ENCODE measurements at regions not wholly inside any gene's neighbourhood (a gene's known extent, or its start where the extent isn't known, plus 50 kb on each side); places are given as distances from the start of the nearest gene placed in this dataset.

DNA sequence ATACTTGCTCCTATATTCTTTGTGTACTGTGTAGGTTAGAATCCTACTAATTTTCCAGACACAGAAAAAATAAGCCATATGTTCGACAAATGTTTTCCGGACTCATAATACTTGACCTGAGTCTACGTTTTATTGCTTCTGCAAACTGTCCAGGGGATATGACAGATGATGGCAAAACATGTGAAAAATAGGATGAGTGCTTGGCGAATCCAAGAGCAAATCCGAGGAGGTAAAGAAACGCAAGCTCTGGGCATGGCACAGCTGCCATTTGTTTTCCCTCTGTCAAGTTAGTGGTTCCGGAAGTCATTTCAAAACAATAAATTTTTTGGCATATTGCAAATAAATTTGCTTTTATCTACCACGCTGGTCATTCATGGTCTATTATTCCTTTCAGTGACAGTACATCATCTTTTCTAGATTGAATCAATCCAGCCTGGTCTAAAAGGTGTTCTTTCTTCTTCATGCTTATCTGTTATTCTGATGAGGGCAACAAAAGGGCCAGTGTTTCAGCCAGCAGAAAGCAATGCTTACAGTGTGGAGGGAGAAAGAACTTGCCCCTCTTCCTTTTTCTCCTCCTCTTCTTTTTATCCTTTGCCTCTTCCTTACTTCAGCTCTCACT lies 476.1 kb upstream of the SOX11 start:
- intact Hi-C loops (cut with micrococcal nuclease; ENCODE audit: unreplicated experiment) = no loop called here
- no peaks in the 10 kb centered on the region for H3K79me2 ChIP-seq (ENCODE audit: control insufficient read depth, insufficient read depth, low read length)
- no peak overlapping the region for H3K27ac ChIP-seq (ENCODE audit: control insufficient read depth, insufficient read depth)
- H3K4me1 ChIP-seq (ENCODE audit: control insufficient read depth, insufficient read depth, low read length) = no peaks in the 10 kb centered on the region
- no peaks in the 10 kb centered on the region for H3K9me3 ChIP-seq (replicated peaks; ENCODE audit: control insufficient read depth, insufficient read depth, low read length)
- no peak overlapping the region for H3K4me3 ChIP-seq
- CTCF ChIA-PET = no interaction called here
- H2AFZ ChIP-seq (ENCODE audit: control insufficient read depth, low read depth, low read length) = no peak overlapping the region
- H3K9ac ChIP-seq (ENCODE audit: control insufficient read depth, insufficient read depth, low read length) = no peak overlapping the region
- DNase-seq (ENCODE audit: low read depth, low spot score) (no peak), ATAC-seq (no peak), FAIRE-seq (no peak)
- no peaks in the 10 kb centered on the region for H3K36me3 ChIP-seq (ENCODE audit: control insufficient read depth in 2 of 2, insufficient read depth in 2 of 2, low read length in 1 of 2)
- no peak for TF ChIP-seq BRCA1 (IDR thresholded peaks at IDR 0.05; ENCODE audit: low read depth, low read length)
- TF ChIP-seq USF2 (IDR thresholded peaks at IDR 0.05; ENCODE audit: borderline replicate concordance, low read depth, low read length) = no peak
- TF ChIP-seq MYC (IDR thresholded peaks at IDR 0.05; ENCODE audit: insufficient read depth, insufficient read length, insufficient replicate concordance, low read length, severe bottlenecking) = no peak
- no peak for TF ChIP-seq CBFB (IDR thresholded peaks at IDR 0.05; ENCODE audit: low read depth)
- no peak for TF ChIP-seq BCL11A (IDR thresholded peaks at IDR 0.05; ENCODE audit: low read depth, low read length)
- POLR2A ChIA-PET = no interaction called here
- H4K20me1 ChIP-seq (ENCODE audit: control insufficient read depth, insufficient read depth) = no peaks in the 10 kb centered on the region
- in situ Hi-C loops (cut with MboI) = no loop called here
- no peaks in the 10 kb centered on the region for H3K27me3 ChIP-seq (replicated peaks in 1 of 2; ENCODE audit: control insufficient read depth in 2 of 2, insufficient read depth in 2 of 2, low read length in 1 of 2)
- RAD21 ChIA-PET (ENCODE audit: unreplicated experiment) = no interaction called here
- SMC1A ChIA-PET (ENCODE audit: uncharacterized antibody, unreplicated experiment) = no interaction called here
- no TSS peak for BruUV-seq (replicated peaks)
- no peak overlapping the region for H3K4me2 ChIP-seq (ENCODE audit: control insufficient read depth, insufficient read depth)
- WGBS (ENCODE audit: insufficient coverage, insufficient replicate concordance, low lambda C conversion rate, missing lambda C conversion rate) = 33% methylated on average over 8 of the region's 8 CpGs

GRCh38 chr2:5227062-5227699 lies 465.0 kb upstream of the SOX11 start:
- Histone ChIP-seq H2AFZ (ENCODE audit: control insufficient read depth, low read depth, low read length) (no peak overlapping the region), H3K36me3 (ENCODE audit: control insufficient read depth in 2 of 2, insufficient read depth in 2 of 2, low read length in 1 of 2) (no peaks in the 10 kb centered on the region), H3K4me2 (ENCODE audit: control insufficient read depth, insufficient read depth) (no peak overlapping the region), H3K4me1 (ENCODE audit: control insufficient read depth, insufficient read depth, low read length) (no peaks in the 10 kb centered on the region), H3K9ac (ENCODE audit: control insufficient read depth, insufficient read depth, low read length) (no peak overlapping the region), H4K20me1 (ENCODE audit: control insufficient read depth, insufficient read depth) (no peaks in the 10 kb centered on the region), H3K9me3 (replicated peaks; ENCODE audit: control insufficient read depth, insufficient read depth, low read length) (no peaks in the 10 kb centered on the region), H3K27me3 (replicated peaks in 1 of 2; ENCODE audit: control insufficient read depth in 2 of 2, insufficient read depth in 2 of 2, low read length in 1 of 2) (no peaks in the 10 kb centered on the region), H3K4me3 (no peak overlapping the region), H3K27ac (ENCODE audit: control insufficient read depth, insufficient read depth) (no peak overlapping the region), H3K79me2 (ENCODE audit: control insufficient read depth, insufficient read depth, low read length) (no peaks in the 10 kb centered on the region)
- FAIRE-seq = no peak
- DNase-seq (ENCODE audit: low read depth, low spot score) = no peak
- no TSS peak for BruUV-seq (replicated peaks)
- ChIA-PET POLR2A (no interaction called here), SMC1A (ENCODE audit: uncharacterized antibody, unreplicated experiment) (no interaction called here), CTCF (no interaction called here), RAD21 (ENCODE audit: unreplicated experiment) (no interaction called here)
- no peak for ATAC-seq
- intact Hi-C loops (cut with micrococcal nuclease; ENCODE audit: unreplicated experiment) (no loop called here), in situ Hi-C loops (cut with MboI) (no loop called here)
- TF ChIP-seq RELA (IDR thresholded peaks at IDR 0.05; ENCODE audit: borderline replicate concordance, partially characterized antibody) (no peak), NR2C2 (IDR thresholded peaks at IDR 0.05; ENCODE audit: borderline replicate concordance, control insufficient read depth, insufficient read length, low read depth) (no peak), HSF1 (IDR thresholded peaks at IDR 0.05; ENCODE audit: low read depth, low read length) (no peak), USF2 (IDR thresholded peaks at IDR 0.05; ENCODE audit: borderline replicate concordance, low read depth, low read length) (no peak), ATF7 (IDR thresholded peaks at IDR 0.05; ENCODE audit: low read depth) (no peak)
- WGBS (ENCODE audit: insufficient coverage, insufficient replicate concordance, low lambda C conversion rate, missing lambda C conversion rate) = 4% methylated on average over 4 of the region's 4 CpGs

Data from GM12878 (cell line).